ENCODE measurements at regions not wholly inside any gene's neighbourhood (a gene's known extent, or its start where the extent isn't known, plus 50 kb on each side); places are given as distances from the start of the nearest gene placed in this dataset.

GRCh38 chr10:7505196-7505595, 94.4 kb upstream of the SFMBT2 start:
- no peak overlapping the region for H3K18ac ChIP-seq (ENCODE audit: extremely low read depth, low read length)
- H3K36me3 ChIP-seq (ENCODE audit: control insufficient read depth in 2 of 4, insufficient read depth in 4 of 4, low read length in 3 of 4) = no peaks in the 10 kb centered on the region
- 89 to 100% methylated on average over 1 to 2 of the region's 2 CpGs for WGBS, 2 experiments (ENCODE audit: extremely low coverage in 1 of 2, insufficient coverage in 1 of 2, insufficient read length in 1 of 2, insufficient replicate concordance in 2 of 2, low coverage in 1 of 2, low lambda C conversion rate in 2 of 2, missing lambda C conversion rate in 1 of 2)
- H3K14ac ChIP-seq (ENCODE audit: insufficient read length) = no peak overlapping the region
- H2BK5ac ChIP-seq (ENCODE audit: low read depth, low read length) = no peak overlapping the region
- no peak overlapping the region for H3K4ac ChIP-seq (replicated peaks; ENCODE audit: insufficient read length, low read depth, low read length)
- no peak overlapping the region for H3K9ac ChIP-seq (replicated peaks in 1 of 4; ENCODE audit: extremely low read depth in 1 of 4, low read depth in 3 of 4, low read length in 3 of 4)
- no peak overlapping the region for H3K27ac ChIP-seq (ENCODE audit: low read depth, low read length)
- no peak overlapping the region for H3K4me3 ChIP-seq (ENCODE audit: extremely low read depth in 1 of 4, insufficient read depth in 2 of 4, low read depth in 3 of 4, low read length in 4 of 4)
- H3K4me2 ChIP-seq (ENCODE audit: insufficient read depth in 1 of 2, low read depth in 2 of 2, low read length in 2 of 2) = no peak overlapping the region
- H2BK120ac ChIP-seq (replicated peaks; ENCODE audit: low read depth, low read length) = no peak overlapping the region
- no peaks in the 10 kb centered on the region for H3K27me3 ChIP-seq (replicated peaks in 1 of 4; ENCODE audit: control insufficient read depth in 3 of 4, extremely low read depth in 1 of 4, insufficient read depth in 3 of 4, low read length in 3 of 4)
- H2BK15ac ChIP-seq (ENCODE audit: low read length) = no peak overlapping the region
- no peak overlapping the region for H4K91ac ChIP-seq (replicated peaks; ENCODE audit: insufficient read length, low read length)
- no peak overlapping the region for H3K56ac ChIP-seq (replicated peaks; ENCODE audit: insufficient read length, low read depth, low read length)
- H2AK5ac ChIP-seq (ENCODE audit: low read depth, low read length) = no peak overlapping the region
- DNase-seq (ENCODE audit: low read depth in 1 of 2, low spot score in 2 of 2) (no peak), FAIRE-seq (no peak)
- no peaks in the 10 kb centered on the region for H3K79me2 ChIP-seq (ENCODE audit: control insufficient read depth in 1 of 2, insufficient read depth in 2 of 2, low read length in 2 of 2)
- no peaks in the 10 kb centered on the region for H3K79me1 ChIP-seq (ENCODE audit: low read depth, low read length)
- no peak overlapping the region for H2BK20ac ChIP-seq (ENCODE audit: low read length)
- no peaks in the 10 kb centered on the region for H3K23me2 ChIP-seq (ENCODE audit: low read depth, low read length)
- H4K5ac ChIP-seq (ENCODE audit: insufficient read length, low read depth, low read length) = no peak overlapping the region
- no peak overlapping the region for H2BK12ac ChIP-seq (ENCODE audit: low read depth, low read length)
- no peaks in the 10 kb centered on the region for H4K20me1 ChIP-seq (replicated peaks in 1 of 2; ENCODE audit: control insufficient read depth in 1 of 2, insufficient read depth in 2 of 2, low read length in 2 of 2)
- H2AFZ ChIP-seq (ENCODE audit: low read length) = no peak overlapping the region
- H3K23ac ChIP-seq (ENCODE audit: insufficient read length) = no peak overlapping the region
- peaks cover 0 to 7% of the 10 kb centered on the region in 2 experiments; a peak in 2 of 4 replicates for H3K9me3 ChIP-seq (ENCODE audit: insufficient read depth in 2 of 2, low read depth in 1 of 2, low read length in 1 of 2)
- no peak overlapping the region for H4K8ac ChIP-seq (ENCODE audit: extremely low read depth, insufficient read depth, low read length)
- no peaks in the 10 kb centered on the region for H3K4me1 ChIP-seq (replicated peaks in 1 of 4; ENCODE audit: control insufficient read depth in 3 of 4, insufficient read depth in 4 of 4, low read length in 3 of 4)
- ChIA-PET CTCF (ENCODE audit: partially characterized antibody) (interaction anchor here (0.5 to 0.9 kb wide), 2 partner anchors 369 to 1859 kb away, joined by 3 read pairs; no protein-coding TSS in a partner anchor), POLR2A (ENCODE audit: partially characterized antibody) (no interaction called here)
- TF ChIP-seq HDAC6 (IDR thresholded peaks at IDR 0.05; ENCODE audit: low read depth, low read length) (no peak), TCF12 (IDR thresholded peaks at IDR 0.05; ENCODE audit: low read depth, low read length) (no peak), NRF1 (IDR thresholded peaks at IDR 0.05; ENCODE audit: low read depth, low read length) (no peak), FOSL1 (IDR thresholded peaks at IDR 0.05; ENCODE audit: insufficient read depth, low read depth, low read length) (no peak), NANOG (IDR thresholded peaks at IDR 0.05; ENCODE audit: insufficient read depth, low read depth, low read length, poor library complexity, severe bottlenecking) (no peak), SIN3A (conservative IDR thresholded peaks at IDR 0.05 in 1 of 2, IDR thresholded peaks at IDR 0.05 in 1 of 2; ENCODE audit: low read depth in 1 of 2, low read length in 2 of 2) (no peak), EZH2 (IDR thresholded peaks at IDR 0.05; ENCODE audit: low read depth, low read length, severe bottlenecking) (no peak), KDM4A (IDR thresholded peaks at IDR 0.05; ENCODE audit: low read depth, low read length, severe bottlenecking) (no peak), TBP (IDR thresholded peaks at IDR 0.05; ENCODE audit: low read depth, low read length) (no peak), KDM5A (IDR thresholded peaks at IDR 0.05; ENCODE audit: low read length) (no peak), USF2 (IDR thresholded peaks at IDR 0.05; ENCODE audit: low read length) (no peak), SIX5 (IDR thresholded peaks at IDR 0.05; ENCODE audit: low read depth, low read length) (no peak), EGR1 (IDR thresholded peaks at IDR 0.05; ENCODE audit: borderline replicate concordance, low read depth, low read length) (no peak), YY1 (IDR thresholded peaks at IDR 0.05; ENCODE audit: low read depth, low read length) (no peak), CHD2 (IDR thresholded peaks at IDR 0.05; ENCODE audit: low read length) (no peak)

Data from H1 (cell line).